ENCODE measurements at regions not wholly inside any gene's neighbourhood (a gene's known extent, or its start where the extent isn't known, plus 50 kb on each side); places are given as distances from the start of the nearest gene placed in this dataset.
"Not testable (repeated sequence)": the region's sequence is repeated elsewhere in the genome, so short reads cannot be mapped to it uniquely, and the experiment has no call there.

- WGBS (ENCODE audit: missing lambda C conversion rate) = 9% methylated on average over 3 of the region's 3 CpGs
- FAIRE-seq (no peak), ATAC-seq (no peak), DNase-seq (ENCODE audit: low read depth in 1 of 2, low spot score in 1 of 2) (no peak)
- Histone ChIP-seq H3K4me3 (no peak overlapping the region), H3K4me2 (no peak overlapping the region), H3K9me3 (no peaks in the 10 kb centered on the region), H3K4me1 (no peaks in the 10 kb centered on the region), H3K27ac (no peak overlapping the region)
- CTCF ChIA-PET = no interaction called here
- POLR2A ChIA-PET = no interaction called here
- TF ChIP-seq JUNB (IDR thresholded peaks at IDR 0.05) = no peak
Measured at GRCh38 chr6:94894300-94894699, 683.0 kb upstream of the MANEA start.

GRCh38 chr6:94893327-94893726 is 684.0 kb upstream of the MANEA start:
- no peak overlapping the region for H3K4me2 ChIP-seq
- no peaks in the 10 kb centered on the region for H3K4me1 ChIP-seq
- CTCF ChIA-PET = no interaction called here
- 8% methylated on average over 2 of the region's 2 CpGs for WGBS (ENCODE audit: missing lambda C conversion rate)
- FAIRE-seq (no peak), DNase-seq (ENCODE audit: low read depth in 1 of 2, low spot score in 1 of 2) (no peak), ATAC-seq (no peak)
- TF ChIP-seq HOXB5 (CRISPR knock-in tag; IDR thresholded peaks at IDR 0.05) (no peak), CHD4 (IDR thresholded peaks at IDR 0.05; ENCODE audit: borderline replicate concordance) (no peak), FOSB (CRISPR knock-in tag; IDR thresholded peaks at IDR 0.05) (no peak), EHMT2 (IDR thresholded peaks at IDR 0.05; ENCODE audit: low read depth) (no peak), MAX (IDR thresholded peaks at IDR 0.05) (no peak), FOXS1 (CRISPR knock-in tag; IDR thresholded peaks at IDR 0.05) (no peak), CHD2 (IDR thresholded peaks at IDR 0.05; ENCODE audit: low read length, partially characterized antibody) (no peak), CBX2 (IDR thresholded peaks at IDR 0.05; ENCODE audit: borderline replicate concordance, low read depth) (no peak), ZC3H11A (IDR thresholded peaks at IDR 0.05) (no peak), MAZ (IDR thresholded peaks at IDR 0.05; ENCODE audit: borderline replicate concordance, low read depth, low read length) (no peak), RCOR1 (IDR thresholded peaks at IDR 0.05; ENCODE audit: low read depth, low read length) (no peak)
- TF ChIP-seq, protein P1, sequence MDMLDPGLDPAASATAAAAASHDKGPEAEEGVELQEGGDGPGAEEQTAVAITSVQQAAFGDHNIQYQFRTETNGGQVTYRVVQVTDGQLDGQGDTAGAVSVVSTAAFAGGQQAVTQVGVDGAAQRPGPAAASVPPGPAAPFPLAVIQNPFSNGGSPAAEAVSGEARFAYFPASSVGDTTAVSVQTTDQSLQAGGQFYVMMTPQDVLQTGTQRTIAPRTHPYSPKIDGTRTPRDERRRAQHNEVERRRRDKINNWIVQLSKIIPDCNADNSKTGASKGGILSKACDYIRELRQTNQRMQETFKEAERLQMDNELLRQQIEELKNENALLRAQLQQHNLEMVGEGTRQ (IDR thresholded peaks at IDR 0.05) = no peak
- TF ChIP-seq, protein P2, sequence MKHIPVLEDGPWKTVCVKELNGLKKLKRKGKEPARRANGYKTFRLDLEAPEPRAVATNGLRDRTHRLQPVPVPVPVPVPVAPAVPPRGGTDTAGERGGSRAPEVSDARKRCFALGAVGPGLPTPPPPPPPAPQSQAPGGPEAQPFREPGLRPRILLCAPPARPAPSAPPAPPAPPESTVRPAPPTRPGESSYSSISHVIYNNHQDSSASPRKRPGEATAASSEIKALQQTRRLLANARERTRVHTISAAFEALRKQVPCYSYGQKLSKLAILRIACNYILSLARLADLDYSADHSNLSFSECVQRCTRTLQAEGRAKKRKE (CRISPR knock-in tag; IDR thresholded peaks at IDR 0.05; ENCODE audit: low read depth) = no peak
- H3K9me3 ChIP-seq = no peaks in the 10 kb centered on the region
- POLR2A ChIA-PET = no interaction called here
- no peak overlapping the region for H3K27ac ChIP-seq
- H3K4me3 ChIP-seq = no peak overlapping the region

- H3K4me1 ChIP-seq, CTCF ChIA-PET, POLR2A ChIA-PET: not testable (repeated sequence)
Measured at GRCh38 chr6:94873819-94874218, 703.5 kb upstream of the MANEA start.

GRCh38 chr6:94862112-94862511 is 715.2 kb upstream of the MANEA start:
- 5% methylated on average over 1 of the region's 1 CpG for WGBS (ENCODE audit: missing lambda C conversion rate)
- no peak overlapping the region for H3K4me3 ChIP-seq
- ChIA-PET CTCF (no interaction called here), POLR2A (no interaction called here)
- no peaks in the 10 kb centered on the region for H3K4me1 ChIP-seq
- FAIRE-seq = no peak
- H3K4me2 ChIP-seq = no peak overlapping the region
- no peak overlapping the region for H3K27ac ChIP-seq
- no peak for ATAC-seq
- H3K9me3 ChIP-seq = no peaks in the 10 kb centered on the region
- DNase-seq (ENCODE audit: low read depth in 1 of 2, low spot score in 1 of 2) = no peak
- TF ChIP-seq ZNF302 (CRISPR knock-in tag; IDR thresholded peaks at IDR 0.05) (no peak), RNF2 (IDR thresholded peaks at IDR 0.05; ENCODE audit: borderline replicate concordance, low read depth) (no peak), HES2 (IDR thresholded peaks at IDR 0.05) (no peak), CBX8 (IDR thresholded peaks at IDR 0.05) (no peak), FOXS1 (CRISPR knock-in tag; IDR thresholded peaks at IDR 0.05) (no peak), RAD21 (conservative IDR thresholded peaks at IDR 0.05 in 1 of 2, IDR thresholded peaks at IDR 0.05 in 1 of 2) (no peak), ELK1 (IDR thresholded peaks at IDR 0.05; ENCODE audit: low read depth, low read length) (no peak), CEBPB (IDR thresholded peaks at IDR 0.05) (no peak), ZSCAN20 (CRISPR knock-in tag; IDR thresholded peaks at IDR 0.05) (no peak), MAFK (IDR thresholded peaks at IDR 0.05; ENCODE audit: partially characterized antibody) (no peak), CHD4 (IDR thresholded peaks at IDR 0.05; ENCODE audit: borderline replicate concordance) (no peak), ESRRA (IDR thresholded peaks at IDR 0.05; ENCODE audit: borderline replicate concordance, low read length) (no peak), RCOR1 (IDR thresholded peaks at IDR 0.05; ENCODE audit: low read depth, low read length) (no peak), EP300 (IDR thresholded peaks at IDR 0.05) (no peak), SMC3 (IDR thresholded peaks at IDR 0.05) (no peak)
- TF ChIP-seq, protein P3, sequence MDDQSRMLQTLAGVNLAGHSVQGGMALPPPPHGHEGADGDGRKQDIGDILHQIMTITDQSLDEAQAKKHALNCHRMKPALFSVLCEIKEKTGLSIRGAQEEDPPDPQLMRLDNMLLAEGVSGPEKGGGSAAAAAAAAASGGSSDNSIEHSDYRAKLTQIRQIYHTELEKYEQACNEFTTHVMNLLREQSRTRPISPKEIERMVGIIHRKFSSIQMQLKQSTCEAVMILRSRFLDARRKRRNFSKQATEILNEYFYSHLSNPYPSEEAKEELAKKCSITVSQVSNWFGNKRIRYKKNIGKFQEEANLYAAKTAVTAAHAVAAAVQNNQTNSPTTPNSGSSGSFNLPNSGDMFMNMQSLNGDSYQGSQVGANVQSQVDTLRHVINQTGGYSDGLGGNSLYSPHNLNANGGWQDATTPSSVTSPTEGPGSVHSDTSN (IDR thresholded peaks at IDR 0.05) = no peak

More at GRCh38 chr6:94873819-94874218, 703.5 kb upstream of the MANEA start:
- H3K9me3 ChIP-seq; H3K27ac ChIP-seq; H3K4me3 ChIP-seq; ATAC-seq; DNase-seq (ENCODE audit: low read depth in 1 of 2, low spot score in 1 of 2); H3K4me2 ChIP-seq; FAIRE-seq: not testable (repeated sequence)
- 0% methylated on average over 3 of the region's 5 CpGs for WGBS (ENCODE audit: missing lambda C conversion rate)

Data from A549 (cell line).